ENCODE measurements at regions not wholly inside any gene's neighbourhood (a gene's known extent, or its start where the extent isn't known, plus 50 kb on each side); places are given as distances from the start of the nearest gene placed in this dataset.

DNA sequence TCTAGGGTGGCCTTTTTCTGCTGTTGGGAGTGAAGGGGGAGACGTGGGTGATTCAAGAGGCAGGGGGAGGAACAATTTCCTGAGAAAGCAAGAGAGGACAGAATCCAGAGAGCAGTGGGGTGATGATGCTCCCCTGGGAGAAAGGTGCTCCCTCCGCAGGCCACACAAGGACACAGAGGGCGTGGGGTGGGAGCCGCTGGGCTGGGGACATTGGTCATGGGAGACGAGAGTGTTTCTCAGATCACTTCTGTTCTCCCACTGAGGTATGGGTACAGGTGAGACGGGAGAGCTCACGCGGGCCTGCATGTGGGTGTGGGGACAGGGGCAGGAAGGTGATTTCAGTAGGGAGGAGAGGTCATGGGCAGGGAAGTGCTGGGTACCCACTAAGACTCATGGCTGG, 259.5 kb upstream of the CTBP2 start:
- no peak for DNase-seq
- WGBS, 4 donors: 87 to 89% (median 87%) methylated on average over 7 to 8 of the region's 8 CpGs

DNA sequence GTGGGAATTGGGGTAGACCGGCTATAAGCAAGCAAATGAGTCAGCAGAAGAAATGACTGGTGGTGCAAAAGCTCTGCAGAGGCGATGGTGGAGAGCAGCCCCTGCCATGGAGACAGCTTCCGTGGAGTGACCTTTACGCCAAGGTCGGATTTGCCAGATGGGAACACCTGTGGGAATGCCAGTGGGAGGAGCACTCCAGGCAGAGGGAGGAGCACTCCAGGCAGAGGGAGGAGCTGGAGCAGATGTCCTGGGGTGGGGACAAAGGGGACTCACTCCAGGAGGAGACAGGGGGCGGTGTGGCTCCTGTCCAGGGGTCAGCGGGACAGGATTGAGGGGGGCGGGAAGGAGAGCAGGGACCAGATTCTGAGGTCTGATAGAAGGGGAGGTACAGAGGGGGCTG, 258.8 kb upstream of the CTBP2 start:
- TF ChIP-seq, protein P1, sequence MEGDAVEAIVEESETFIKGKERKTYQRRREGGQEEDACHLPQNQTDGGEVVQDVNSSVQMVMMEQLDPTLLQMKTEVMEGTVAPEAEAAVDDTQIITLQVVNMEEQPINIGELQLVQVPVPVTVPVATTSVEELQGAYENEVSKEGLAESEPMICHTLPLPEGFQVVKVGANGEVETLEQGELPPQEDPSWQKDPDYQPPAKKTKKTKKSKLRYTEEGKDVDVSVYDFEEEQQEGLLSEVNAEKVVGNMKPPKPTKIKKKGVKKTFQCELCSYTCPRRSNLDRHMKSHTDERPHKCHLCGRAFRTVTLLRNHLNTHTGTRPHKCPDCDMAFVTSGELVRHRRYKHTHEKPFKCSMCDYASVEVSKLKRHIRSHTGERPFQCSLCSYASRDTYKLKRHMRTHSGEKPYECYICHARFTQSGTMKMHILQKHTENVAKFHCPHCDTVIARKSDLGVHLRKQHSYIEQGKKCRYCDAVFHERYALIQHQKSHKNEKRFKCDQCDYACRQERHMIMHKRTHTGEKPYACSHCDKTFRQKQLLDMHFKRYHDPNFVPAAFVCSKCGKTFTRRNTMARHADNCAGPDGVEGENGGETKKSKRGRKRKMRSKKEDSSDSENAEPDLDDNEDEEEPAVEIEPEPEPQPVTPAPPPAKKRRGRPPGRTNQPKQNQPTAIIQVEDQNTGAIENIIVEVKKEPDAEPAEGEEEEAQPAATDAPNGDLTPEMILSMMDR (IDR thresholded peaks at IDR 0.05): no peak
- TF ChIP-seq POLR2A (IDR thresholded peaks at IDR 0.05): no peak
- WGBS, 4 donors: 59 to 82% (median 60%) methylated on average over 8 of the region's 8 CpGs
- intact Hi-C loops (cut with DNase I): no loop called here
- DNase-seq: no peak
- Histone ChIP-seq H3K4me3 (no peak overlapping the region), H3K27ac (no peak overlapping the region), H3K27me3 (no peaks in the 10 kb centered on the region), H3K9me3 (replicated peaks in 1 of 3) (no peaks in the 10 kb centered on the region), H3K36me3 (replicated peaks in 1 of 2) (no peaks in the 10 kb centered on the region), H3K4me1 (replicated peaks in 1 of 2) (no peaks in the 10 kb centered on the region)

More for the DNA sequence above, 259.5 kb upstream of the CTBP2 start:
- TF ChIP-seq POLR2A (IDR thresholded peaks at IDR 0.05): no peak
- TF ChIP-seq, protein P1 (IDR thresholded peaks at IDR 0.05): no peak
- H3K9me3 ChIP-seq (replicated peaks in 1 of 3): no peaks in the 10 kb centered on the region
- no peak overlapping the region for H3K27ac ChIP-seq
- H3K4me3 ChIP-seq: no peak overlapping the region
- intact Hi-C loops (cut with DNase I): no loop called here
- H3K27me3 ChIP-seq: no peaks in the 10 kb centered on the region
- no peaks in the 10 kb centered on the region for H3K36me3 ChIP-seq (replicated peaks in 1 of 2)
- H3K4me1 ChIP-seq (replicated peaks in 1 of 2): no peaks in the 10 kb centered on the region

DNA sequence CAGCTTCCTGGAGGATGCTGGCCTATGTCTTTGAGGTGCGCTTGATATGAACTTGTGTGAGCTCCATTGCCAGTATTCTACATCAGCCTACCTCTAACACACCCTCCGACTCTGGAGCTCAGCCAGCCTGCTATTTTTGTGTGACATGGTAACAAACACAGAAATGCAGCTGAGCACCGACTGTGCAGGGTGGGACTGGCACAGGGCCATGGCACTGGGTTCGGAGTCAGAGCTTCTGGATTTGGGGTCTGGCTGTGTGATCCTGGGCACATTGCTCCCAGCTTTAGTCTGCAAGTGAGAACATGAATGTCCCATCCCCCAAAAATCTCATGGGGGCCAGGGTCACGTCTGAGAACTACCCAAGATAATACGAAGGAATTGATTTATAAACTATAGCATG, 257.2 kb upstream of the CTBP2 start:
- H3K4me1 ChIP-seq (replicated peaks in 1 of 2): no peaks in the 10 kb centered on the region
- H3K9me3 ChIP-seq (replicated peaks in 1 of 3): no peaks in the 10 kb centered on the region
- WGBS, 4 donors: 66 to 87% (median 71%) methylated on average over 6 of the region's 6 CpGs
- H3K27me3 ChIP-seq: no peaks in the 10 kb centered on the region
- no peaks in the 10 kb centered on the region for H3K36me3 ChIP-seq (replicated peaks in 1 of 2)
- no peak overlapping the region for H3K27ac ChIP-seq
- DNase-seq: no peak
- intact Hi-C loops (cut with DNase I): no loop called here
- H3K4me3 ChIP-seq: no peak overlapping the region
- TF ChIP-seq, protein P1 (IDR thresholded peaks at IDR 0.05): no peak
- TF ChIP-seq POLR2A (IDR thresholded peaks at IDR 0.05): no peak

DNA sequence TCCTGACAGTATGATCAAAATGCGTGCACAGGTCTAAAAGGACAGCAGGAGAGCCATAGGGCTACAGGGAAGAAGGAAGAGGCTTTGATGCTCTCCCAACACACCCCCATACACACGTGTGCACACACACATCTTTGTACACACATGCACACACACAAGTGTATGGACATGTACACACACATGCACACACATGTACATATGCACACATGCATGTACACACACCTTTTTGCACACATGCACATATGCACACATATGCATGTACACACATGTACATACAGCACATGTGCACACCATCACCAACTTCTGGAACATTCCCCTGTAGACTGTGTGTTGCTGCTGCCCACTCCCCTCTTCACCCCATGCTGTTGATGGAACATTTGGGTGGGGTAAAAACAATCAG, 255.6 kb upstream of the CTBP2 start:
- 78 to 95% (median 79%) methylated on average over 1 to 2 of the region's 2 CpGs for WGBS, 4 donors
- intact Hi-C loops (cut with DNase I): no loop called here
- no peaks in the 10 kb centered on the region for H3K4me1 ChIP-seq (replicated peaks in 1 of 2)
- H3K27ac ChIP-seq: no peak overlapping the region
- H3K27me3 ChIP-seq: no peaks in the 10 kb centered on the region
- H3K36me3 ChIP-seq (replicated peaks in 1 of 2): no peaks in the 10 kb centered on the region
- TF ChIP-seq POLR2A (IDR thresholded peaks at IDR 0.05): no peak
- TF ChIP-seq, protein P1 (IDR thresholded peaks at IDR 0.05): no peak
- no peak overlapping the region for H3K4me3 ChIP-seq
- no peak for DNase-seq
- H3K9me3 ChIP-seq (replicated peaks in 1 of 3): no peaks in the 10 kb centered on the region

Data from adrenal gland (tissue), 9 donors.